ENCODE measurements at regions not wholly inside any gene's neighbourhood (a gene's known extent, or its start where the extent isn't known, plus 50 kb on each side); places are given as distances from the start of the nearest gene placed in this dataset.

- H3K4me1 ChIP-seq (ENCODE audit: insufficient read depth, low read length, severe bottlenecking): no peaks in the 10 kb centered on the region
- no peaks in the 10 kb centered on the region for H3K27me3 ChIP-seq (ENCODE audit: insufficient read depth, low read length)
- no peaks in the 10 kb centered on the region for H3K36me3 ChIP-seq (ENCODE audit: insufficient read depth, low read length)
- no peaks in the 10 kb centered on the region for H4K20me1 ChIP-seq (ENCODE audit: insufficient read depth, low read length)
- no peaks in the 10 kb centered on the region for H3K9me2 ChIP-seq (ENCODE audit: low read depth, low read length)
- no peak overlapping the region for H3K9ac ChIP-seq (ENCODE audit: low read length)
- TF ChIP-seq EZH2 (IDR thresholded peaks at IDR 0.05; ENCODE audit: borderline replicate concordance, low read length) (no peak), CTCF (IDR thresholded peaks at IDR 0.05; ENCODE audit: low read length) (no peak)
- H2AFZ ChIP-seq (ENCODE audit: low read length): no peak overlapping the region
- no peaks in the 10 kb centered on the region for H3F3A ChIP-seq (ENCODE audit: insufficient read depth, low read length)
- H3K4me3 ChIP-seq (ENCODE audit: low read depth, low read length, poor library complexity, severe bottlenecking): no peak overlapping the region
- no peaks in the 10 kb centered on the region for H3K79me2 ChIP-seq (ENCODE audit: insufficient read depth, low read length)
- no peak overlapping the region for H3K4me2 ChIP-seq (ENCODE audit: low read length)
- H3K9me3 ChIP-seq (ENCODE audit: low read length): no peaks in the 10 kb centered on the region
- no peak overlapping the region for H3K27ac ChIP-seq (ENCODE audit: low read depth, low read length, poor library complexity, severe bottlenecking)
Observed at GRCh38 chr10:30233186-30233959, 115.7 kb downstream of the MTPAP start.

GRCh38 chr10:30231709-30232108, 117.4 kb downstream of the MTPAP start:
- Histone ChIP-seq H3K4me3 (ENCODE audit: low read depth, low read length, poor library complexity, severe bottlenecking) (no peak overlapping the region), H3K9me3 (ENCODE audit: low read length) (no peaks in the 10 kb centered on the region), H3K27ac (ENCODE audit: low read depth, low read length, poor library complexity, severe bottlenecking) (no peak overlapping the region), H3K4me1 (ENCODE audit: insufficient read depth, low read length, severe bottlenecking) (no peaks in the 10 kb centered on the region), H3K9me2 (ENCODE audit: low read depth, low read length) (no peaks in the 10 kb centered on the region), H3K9ac (ENCODE audit: low read length) (no peak overlapping the region), H3K4me2 (ENCODE audit: low read length) (no peak overlapping the region), H3K36me3 (ENCODE audit: insufficient read depth, low read length) (no peaks in the 10 kb centered on the region), H3K27me3 (ENCODE audit: insufficient read depth, low read length) (no peaks in the 10 kb centered on the region), H3F3A (ENCODE audit: insufficient read depth, low read length) (no peaks in the 10 kb centered on the region), H4K20me1 (ENCODE audit: insufficient read depth, low read length) (no peaks in the 10 kb centered on the region), H2AFZ (ENCODE audit: low read length) (no peak overlapping the region), H3K79me2 (ENCODE audit: insufficient read depth, low read length) (no peaks in the 10 kb centered on the region)
- TF ChIP-seq EZH2 (IDR thresholded peaks at IDR 0.05; ENCODE audit: borderline replicate concordance, low read length) (no peak), CTCF (IDR thresholded peaks at IDR 0.05; ENCODE audit: low read length) (no peak)

GRCh38 chr10:30231071-30231652, 117.9 kb downstream of the MTPAP start:
- H3K9me3 ChIP-seq (ENCODE audit: low read length): no peaks in the 10 kb centered on the region
- TF ChIP-seq CTCF (IDR thresholded peaks at IDR 0.05; ENCODE audit: low read length) (no peak), EZH2 (IDR thresholded peaks at IDR 0.05; ENCODE audit: borderline replicate concordance, low read length) (no peak)
- H4K20me1 ChIP-seq (ENCODE audit: insufficient read depth, low read length): no peaks in the 10 kb centered on the region
- H3K9ac ChIP-seq (ENCODE audit: low read length): no peak overlapping the region
- H3K9me2 ChIP-seq (ENCODE audit: low read depth, low read length): no peaks in the 10 kb centered on the region
- H3K4me1 ChIP-seq (ENCODE audit: insufficient read depth, low read length, severe bottlenecking): no peaks in the 10 kb centered on the region
- no peak overlapping the region for H2AFZ ChIP-seq (ENCODE audit: low read length)
- no peaks in the 10 kb centered on the region for H3K27me3 ChIP-seq (ENCODE audit: insufficient read depth, low read length)
- H3K79me2 ChIP-seq (ENCODE audit: insufficient read depth, low read length): no peaks in the 10 kb centered on the region
- no peak overlapping the region for H3K4me3 ChIP-seq (ENCODE audit: low read depth, low read length, poor library complexity, severe bottlenecking)
- H3K36me3 ChIP-seq (ENCODE audit: insufficient read depth, low read length): no peaks in the 10 kb centered on the region
- H3K27ac ChIP-seq (ENCODE audit: low read depth, low read length, poor library complexity, severe bottlenecking): no peak overlapping the region
- H3F3A ChIP-seq (ENCODE audit: insufficient read depth, low read length): no peaks in the 10 kb centered on the region
- no peak overlapping the region for H3K4me2 ChIP-seq (ENCODE audit: low read length)
